ENCODE measurements at regions not wholly inside any gene's neighbourhood (a gene's known extent, or its start where the extent isn't known, plus 50 kb on each side); places are given as distances from the start of the nearest gene placed in this dataset.

DNA sequence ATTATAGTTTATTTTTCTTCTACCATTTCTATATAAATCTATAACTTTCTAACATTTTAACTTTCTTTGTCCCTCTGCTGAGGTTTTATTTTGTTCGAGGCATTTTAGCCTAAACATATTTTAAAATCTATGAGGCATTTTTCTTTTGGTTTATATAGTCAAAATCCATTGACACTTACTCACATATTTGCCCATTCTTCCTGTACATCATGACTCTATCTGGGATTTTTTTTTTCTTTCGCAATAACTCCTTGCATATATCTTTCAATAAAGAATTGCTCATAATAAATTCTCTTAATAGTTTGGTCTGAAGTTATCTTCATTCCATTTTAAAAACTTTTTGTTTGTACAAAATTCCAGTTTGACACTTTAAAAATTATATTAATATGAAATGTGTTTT, 632.3 kb downstream of the TLE4 start:
- Histone ChIP-seq H3K4me1 (no peaks in the 10 kb centered on the region), H3K4me3 (no peak overlapping the region), H3K9me3 (no peaks in the 10 kb centered on the region), H3K27me3 (no peaks in the 10 kb centered on the region), H3K36me3 (no peaks in the 10 kb centered on the region), H3K27ac (no peak overlapping the region)
- no peak for DNase-seq (ENCODE audit: extremely low spot score in 2 of 2)
- TF ChIP-seq POLR2AphosphoS5 (IDR thresholded peaks at IDR 0.05; ENCODE audit: insufficient read depth in 1 of 2, low read depth in 1 of 2) (no peak), POLR2A (IDR thresholded peaks at IDR 0.05) (no peak)
- TF ChIP-seq, protein P1, sequence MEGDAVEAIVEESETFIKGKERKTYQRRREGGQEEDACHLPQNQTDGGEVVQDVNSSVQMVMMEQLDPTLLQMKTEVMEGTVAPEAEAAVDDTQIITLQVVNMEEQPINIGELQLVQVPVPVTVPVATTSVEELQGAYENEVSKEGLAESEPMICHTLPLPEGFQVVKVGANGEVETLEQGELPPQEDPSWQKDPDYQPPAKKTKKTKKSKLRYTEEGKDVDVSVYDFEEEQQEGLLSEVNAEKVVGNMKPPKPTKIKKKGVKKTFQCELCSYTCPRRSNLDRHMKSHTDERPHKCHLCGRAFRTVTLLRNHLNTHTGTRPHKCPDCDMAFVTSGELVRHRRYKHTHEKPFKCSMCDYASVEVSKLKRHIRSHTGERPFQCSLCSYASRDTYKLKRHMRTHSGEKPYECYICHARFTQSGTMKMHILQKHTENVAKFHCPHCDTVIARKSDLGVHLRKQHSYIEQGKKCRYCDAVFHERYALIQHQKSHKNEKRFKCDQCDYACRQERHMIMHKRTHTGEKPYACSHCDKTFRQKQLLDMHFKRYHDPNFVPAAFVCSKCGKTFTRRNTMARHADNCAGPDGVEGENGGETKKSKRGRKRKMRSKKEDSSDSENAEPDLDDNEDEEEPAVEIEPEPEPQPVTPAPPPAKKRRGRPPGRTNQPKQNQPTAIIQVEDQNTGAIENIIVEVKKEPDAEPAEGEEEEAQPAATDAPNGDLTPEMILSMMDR (IDR thresholded peaks at IDR 0.05): no peak
- intact Hi-C loops (cut with DNase I): no loop called here

DNA sequence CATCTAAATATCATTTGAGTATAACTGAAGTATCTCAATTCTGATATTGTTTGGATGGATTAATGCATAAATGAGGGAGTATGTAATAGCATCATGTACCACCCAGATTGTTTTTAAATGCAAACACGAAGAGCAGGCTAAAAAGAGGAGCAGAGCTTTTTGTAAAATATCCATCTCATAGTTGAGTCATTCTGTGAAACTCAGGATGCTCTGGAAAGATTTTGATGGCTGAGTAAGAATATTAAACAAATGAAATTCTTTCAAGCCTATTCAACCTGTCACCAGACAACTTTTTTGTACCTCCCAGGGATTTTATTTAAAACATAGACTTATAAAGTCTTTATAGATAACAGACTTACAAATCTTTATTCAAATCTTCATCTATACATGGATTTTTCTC, 625.9 kb downstream of the TLE4 start:
- no peak for DNase-seq (ENCODE audit: extremely low spot score in 2 of 2)
- H3K36me3 ChIP-seq: no peaks in the 10 kb centered on the region
- no peak overlapping the region for H3K4me3 ChIP-seq
- TF ChIP-seq, protein P1 (IDR thresholded peaks at IDR 0.05): no peak
- TF ChIP-seq POLR2AphosphoS5 (IDR thresholded peaks at IDR 0.05; ENCODE audit: insufficient read depth in 1 of 2, low read depth in 1 of 2): no peak
- TF ChIP-seq POLR2A (IDR thresholded peaks at IDR 0.05): no peak
- H3K4me1 ChIP-seq: no peaks in the 10 kb centered on the region
- H3K27ac ChIP-seq: no peak overlapping the region
- no peaks in the 10 kb centered on the region for H3K27me3 ChIP-seq
- intact Hi-C loops (cut with DNase I): no loop called here
- H3K9me3 ChIP-seq: no peaks in the 10 kb centered on the region

DNA sequence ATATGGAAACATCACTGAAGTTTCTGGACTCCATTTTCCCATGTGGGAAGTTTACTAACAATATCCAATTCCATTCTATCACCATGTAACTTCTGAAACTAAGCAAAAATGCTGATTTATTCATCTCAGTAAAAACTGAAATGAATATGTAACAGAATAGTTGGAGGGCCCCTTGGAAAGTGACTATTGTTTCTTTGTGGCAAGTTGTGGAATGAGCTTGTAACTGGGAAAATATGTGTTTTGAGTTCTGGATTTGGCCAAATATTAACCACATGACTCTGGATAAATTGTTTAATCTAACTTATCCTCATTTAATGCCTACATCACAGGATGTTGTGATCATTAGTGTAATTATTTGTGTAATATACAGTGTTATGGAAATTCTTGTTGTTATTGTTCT, 619.3 kb downstream of the TLE4 start:
- H3K36me3 ChIP-seq: no peaks in the 10 kb centered on the region
- H3K27me3 ChIP-seq: no peaks in the 10 kb centered on the region

DNA sequence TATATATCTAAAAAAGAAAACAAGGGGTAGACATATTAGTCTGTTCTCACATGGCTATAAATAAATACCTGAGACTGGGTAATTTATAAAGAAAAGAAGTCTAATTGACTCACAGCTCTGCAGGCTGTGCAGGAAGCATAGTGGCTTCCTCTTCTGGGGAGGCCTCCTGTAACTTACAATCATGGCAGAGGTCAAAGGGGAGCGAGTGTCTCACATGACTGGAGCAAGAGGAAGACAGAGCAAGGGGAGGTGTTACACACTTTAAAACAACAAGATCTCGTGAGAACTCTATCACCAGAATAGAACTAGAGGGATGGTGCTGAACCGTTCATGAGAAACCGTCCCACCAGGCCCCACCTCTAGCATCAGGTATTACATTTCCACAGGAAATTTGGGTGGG, 616.8 kb downstream of the TLE4 start:
- Histone ChIP-seq H3K9me3 (no peaks in the 10 kb centered on the region), H3K27ac (no peak overlapping the region), H3K4me1 (no peaks in the 10 kb centered on the region), H3K36me3 (no peaks in the 10 kb centered on the region), H3K4me3 (no peak overlapping the region), H3K27me3 (no peaks in the 10 kb centered on the region)
- intact Hi-C loops (cut with DNase I): no loop called here
- no peak for TF ChIP-seq POLR2AphosphoS5 (IDR thresholded peaks at IDR 0.05; ENCODE audit: insufficient read depth in 1 of 2, low read depth in 1 of 2)
- DNase-seq (ENCODE audit: extremely low spot score in 2 of 2): no peak

More for the DNA sequence above, 619.3 kb downstream of the TLE4 start:
- no peak for DNase-seq (ENCODE audit: extremely low spot score in 2 of 2)
- TF ChIP-seq, protein P1 (IDR thresholded peaks at IDR 0.05): no peak
- TF ChIP-seq POLR2AphosphoS5 (IDR thresholded peaks at IDR 0.05; ENCODE audit: insufficient read depth in 1 of 2, low read depth in 1 of 2): no peak
- no peak for TF ChIP-seq POLR2A (IDR thresholded peaks at IDR 0.05)
- Histone ChIP-seq H3K9me3 (no peaks in the 10 kb centered on the region), H3K4me1 (no peaks in the 10 kb centered on the region), H3K4me3 (no peak overlapping the region), H3K27ac (no peak overlapping the region)
- intact Hi-C loops (cut with DNase I): no loop called here

DNA sequence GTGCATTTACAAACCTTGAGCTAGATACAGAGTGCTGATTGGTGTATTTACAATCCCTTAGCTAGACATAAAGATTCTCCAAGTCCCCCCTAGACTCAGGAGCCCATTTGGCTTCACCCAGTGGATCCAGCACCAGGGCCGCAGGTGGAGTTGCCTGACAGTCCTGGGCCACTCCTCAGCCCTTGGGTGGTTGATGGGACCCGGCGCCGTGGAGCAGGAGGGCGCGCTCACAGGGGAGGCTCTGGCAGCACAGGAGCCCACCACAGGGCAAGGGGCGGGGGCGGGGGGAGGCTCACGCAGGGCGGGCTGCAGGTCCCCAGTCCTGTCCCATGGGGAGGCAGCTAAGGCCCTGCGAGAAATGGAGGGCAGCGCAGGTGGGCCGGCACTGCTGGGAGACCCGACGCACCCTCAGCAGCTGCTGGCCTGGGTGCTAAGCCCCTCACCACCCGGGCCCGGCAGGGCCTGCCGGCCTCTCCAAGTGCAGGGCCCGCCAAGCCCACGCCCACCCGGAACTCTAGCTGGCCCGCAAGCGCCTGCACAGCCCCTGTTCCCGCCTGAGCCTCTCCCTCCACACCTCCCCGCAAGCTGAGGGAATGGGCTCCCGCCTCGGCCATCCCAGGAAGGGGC, 613.5 kb downstream of the TLE4 start:
- no peak overlapping the region for H3K27ac ChIP-seq
- TF ChIP-seq, protein P1 (IDR thresholded peaks at IDR 0.05): no peak
- no peak for TF ChIP-seq POLR2AphosphoS5 (IDR thresholded peaks at IDR 0.05; ENCODE audit: insufficient read depth in 1 of 2, low read depth in 1 of 2)
- TF ChIP-seq POLR2A (IDR thresholded peaks at IDR 0.05): no peak
- no peaks in the 10 kb centered on the region for H3K9me3 ChIP-seq
- no peaks in the 10 kb centered on the region for H3K36me3 ChIP-seq
- no peaks in the 10 kb centered on the region for H3K4me1 ChIP-seq
- no peak for DNase-seq (ENCODE audit: extremely low spot score in 2 of 2)
- intact Hi-C loops (cut with DNase I): no loop called here
- H3K27me3 ChIP-seq: no peaks in the 10 kb centered on the region
- no peak overlapping the region for H3K4me3 ChIP-seq

All from vagina (tissue), 2 donors.